ENCODE measurements at regions not wholly inside any gene's neighbourhood (a gene's known extent, or its start where the extent isn't known, plus 50 kb on each side); places are given as distances from the start of the nearest gene placed in this dataset.
A peak's percentile ranks its signal among the peaks of the same experiment; 100 is the strongest.

- peaks cover 23 to 28% of the 10 kb centered on the region in 2 experiments for H3K4me1 ChIP-seq (ENCODE audit: control insufficient read depth in 1 of 2, insufficient read depth in 1 of 2, low read depth in 1 of 2, low read length in 1 of 2)
- H3K4me3 ChIP-seq (ENCODE audit: low read depth in 1 of 2, low read length in 1 of 2), result no peak overlapping the region
- TF ChIP-seq, protein P1, sequence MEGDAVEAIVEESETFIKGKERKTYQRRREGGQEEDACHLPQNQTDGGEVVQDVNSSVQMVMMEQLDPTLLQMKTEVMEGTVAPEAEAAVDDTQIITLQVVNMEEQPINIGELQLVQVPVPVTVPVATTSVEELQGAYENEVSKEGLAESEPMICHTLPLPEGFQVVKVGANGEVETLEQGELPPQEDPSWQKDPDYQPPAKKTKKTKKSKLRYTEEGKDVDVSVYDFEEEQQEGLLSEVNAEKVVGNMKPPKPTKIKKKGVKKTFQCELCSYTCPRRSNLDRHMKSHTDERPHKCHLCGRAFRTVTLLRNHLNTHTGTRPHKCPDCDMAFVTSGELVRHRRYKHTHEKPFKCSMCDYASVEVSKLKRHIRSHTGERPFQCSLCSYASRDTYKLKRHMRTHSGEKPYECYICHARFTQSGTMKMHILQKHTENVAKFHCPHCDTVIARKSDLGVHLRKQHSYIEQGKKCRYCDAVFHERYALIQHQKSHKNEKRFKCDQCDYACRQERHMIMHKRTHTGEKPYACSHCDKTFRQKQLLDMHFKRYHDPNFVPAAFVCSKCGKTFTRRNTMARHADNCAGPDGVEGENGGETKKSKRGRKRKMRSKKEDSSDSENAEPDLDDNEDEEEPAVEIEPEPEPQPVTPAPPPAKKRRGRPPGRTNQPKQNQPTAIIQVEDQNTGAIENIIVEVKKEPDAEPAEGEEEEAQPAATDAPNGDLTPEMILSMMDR (IDR thresholded peaks at IDR 0.05), result no peak
- H3K27me3 ChIP-seq, result peaks cover 25% of the 10 kb centered on the region
- H3K36me3 ChIP-seq, result no peaks in the 10 kb centered on the region
- H3K27ac ChIP-seq, result no peak overlapping the region
- H3K9me3 ChIP-seq, result no peaks in the 10 kb centered on the region
Measured at GRCh38 chrX:40164751-40165150, 67.0 kb upstream of the BCOR start.

DNA sequence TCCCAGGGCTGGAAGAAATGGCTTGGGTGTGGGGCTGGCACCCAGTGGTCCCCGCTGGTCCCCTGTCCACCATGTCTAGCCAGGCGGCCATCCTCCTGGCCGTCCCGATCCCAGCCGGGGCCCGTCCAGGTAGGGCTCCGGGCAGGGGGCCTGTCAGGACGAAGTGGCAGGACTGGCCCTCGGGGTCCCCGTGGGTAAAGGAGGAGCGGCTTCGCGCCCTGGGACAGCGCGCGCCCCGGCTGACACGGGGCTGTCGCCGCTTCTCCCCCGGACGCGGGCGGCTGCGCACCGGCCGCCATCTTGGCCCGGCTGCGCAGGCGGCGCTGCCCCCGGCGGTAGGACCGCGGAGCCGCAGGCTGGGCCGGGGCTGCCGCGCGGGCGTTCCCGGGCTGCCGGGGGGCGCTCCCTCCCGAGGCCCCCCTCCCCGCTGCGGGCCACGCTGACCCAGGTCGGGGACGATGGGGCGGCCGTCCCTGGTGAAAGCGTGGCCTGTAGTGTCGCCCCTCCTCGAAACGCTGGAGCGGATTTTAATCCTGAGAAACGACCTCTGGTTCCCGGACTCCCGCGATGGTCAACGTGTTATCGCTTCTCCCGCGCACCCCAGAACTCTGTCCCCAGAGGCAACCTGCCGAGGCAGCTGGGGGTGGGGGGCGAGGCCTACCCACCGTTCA is 60.4 kb upstream of the BCOR start:
- TF ChIP-seq, protein P1 (IDR thresholded peaks at IDR 0.05), result peak; percentile 72
- Histone ChIP-seq H3K9me3 (no peaks in the 10 kb centered on the region), H3K36me3 (no peaks in the 10 kb centered on the region), H3K27me3 (no peaks in the 10 kb centered on the region), H3K4me1 (ENCODE audit: control insufficient read depth in 1 of 2, insufficient read depth in 1 of 2, low read depth in 1 of 2, low read length in 1 of 2) (peaks cover 34 to 46% of the 10 kb centered on the region in 2 experiments), H3K4me3 (ENCODE audit: low read depth in 1 of 2, low read length in 1 of 2) (peak overlapping the region; percentile 52 to 60), H3K27ac (peak overlapping the region; percentile 36)

GRCh38 chrX:40157228-40158035 is 59.7 kb upstream of the BCOR start:
- H3K9me3 ChIP-seq, result no peaks in the 10 kb centered on the region
- peak overlapping the region; percentile 36 for H3K27ac ChIP-seq

GRCh38 chrX:40156470-40157227 is 58.9 kb upstream of the BCOR start:
- TF ChIP-seq, protein P1 (IDR thresholded peaks at IDR 0.05), result no peak
- H3K4me1 ChIP-seq (ENCODE audit: control insufficient read depth in 1 of 2, insufficient read depth in 1 of 2, low read depth in 1 of 2, low read length in 1 of 2), result peaks cover 45 to 56% of the 10 kb centered on the region in 2 experiments
- no peak overlapping the region for H3K4me3 ChIP-seq (ENCODE audit: low read depth in 1 of 2, low read length in 1 of 2)
- no peak overlapping the region for H3K27ac ChIP-seq
- no peaks in the 10 kb centered on the region for H3K27me3 ChIP-seq
- H3K9me3 ChIP-seq, result no peaks in the 10 kb centered on the region
- no peaks in the 10 kb centered on the region for H3K36me3 ChIP-seq

More at GRCh38 chrX:40157228-40158035, 59.7 kb upstream of the BCOR start:
- H3K4me3 ChIP-seq (ENCODE audit: low read depth in 1 of 2, low read length in 1 of 2), result peak overlapping the region; percentile 52 to 60
- H3K4me1 ChIP-seq (ENCODE audit: control insufficient read depth in 1 of 2, insufficient read depth in 1 of 2, low read depth in 1 of 2, low read length in 1 of 2), result peaks cover 41 to 52% of the 10 kb centered on the region in 2 experiments
- TF ChIP-seq, protein P1 (IDR thresholded peaks at IDR 0.05), result no peak
- no peaks in the 10 kb centered on the region for H3K36me3 ChIP-seq
- H3K27me3 ChIP-seq, result no peaks in the 10 kb centered on the region

GRCh38 chrX:40155589-40156469 is 58.1 kb upstream of the BCOR start:
- TF ChIP-seq, protein P1 (IDR thresholded peaks at IDR 0.05), result no peak
- H3K4me3 ChIP-seq (ENCODE audit: low read depth in 1 of 2, low read length in 1 of 2), result peak overlapping the region; percentile 62 to 68
- H3K27me3 ChIP-seq, result no peaks in the 10 kb centered on the region
- no peaks in the 10 kb centered on the region for H3K9me3 ChIP-seq
- peaks cover 50 to 60% of the 10 kb centered on the region in 2 experiments for H3K4me1 ChIP-seq (ENCODE audit: control insufficient read depth in 1 of 2, insufficient read depth in 1 of 2, low read depth in 1 of 2, low read length in 1 of 2)
- no peaks in the 10 kb centered on the region for H3K36me3 ChIP-seq
- peak overlapping the region; percentile 73 for H3K27ac ChIP-seq
